Hematopoietic multipotent progenitor cell treated with erythropoietin and hydrocortisone succinate and interleukin-3 and kit ligand, for 8 days (in vitro differentiated cells): ENCODE measurements at regions not wholly inside any gene's neighbourhood (a gene's known extent, or its start where the extent isn't known, plus 50 kb on each side); places are given as distances from the start of the nearest gene placed in this dataset.
"Not testable (repeated sequence)": the region's sequence is repeated elsewhere in the genome, so short reads cannot be mapped to it uniquely, and the experiment has no call there.

Experiments used
- DNase-seq: peaks from one replicate; pipeline ENCODE4 v3.0.0-alpha.2; 2015

DNA sequence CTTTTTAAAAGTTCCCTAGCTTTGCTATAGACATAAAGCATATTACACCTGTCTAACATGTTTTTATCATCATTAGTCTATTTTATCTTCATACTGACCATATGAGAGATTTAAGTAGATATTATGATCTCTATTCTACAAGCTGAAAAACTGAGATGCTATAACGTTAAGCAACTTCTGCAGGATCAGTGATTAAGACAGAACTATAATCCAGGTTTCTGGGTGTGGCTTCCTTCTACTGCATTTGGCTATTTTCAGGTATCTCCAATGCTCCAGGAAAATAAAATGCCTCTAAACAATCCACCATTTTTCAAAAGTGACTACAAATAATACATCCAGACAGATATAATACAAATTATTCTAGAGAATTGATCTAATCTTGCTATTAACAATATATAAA, 53.4 kb downstream of the RGS2 start:
- no peak for DNase-seq

DNA sequence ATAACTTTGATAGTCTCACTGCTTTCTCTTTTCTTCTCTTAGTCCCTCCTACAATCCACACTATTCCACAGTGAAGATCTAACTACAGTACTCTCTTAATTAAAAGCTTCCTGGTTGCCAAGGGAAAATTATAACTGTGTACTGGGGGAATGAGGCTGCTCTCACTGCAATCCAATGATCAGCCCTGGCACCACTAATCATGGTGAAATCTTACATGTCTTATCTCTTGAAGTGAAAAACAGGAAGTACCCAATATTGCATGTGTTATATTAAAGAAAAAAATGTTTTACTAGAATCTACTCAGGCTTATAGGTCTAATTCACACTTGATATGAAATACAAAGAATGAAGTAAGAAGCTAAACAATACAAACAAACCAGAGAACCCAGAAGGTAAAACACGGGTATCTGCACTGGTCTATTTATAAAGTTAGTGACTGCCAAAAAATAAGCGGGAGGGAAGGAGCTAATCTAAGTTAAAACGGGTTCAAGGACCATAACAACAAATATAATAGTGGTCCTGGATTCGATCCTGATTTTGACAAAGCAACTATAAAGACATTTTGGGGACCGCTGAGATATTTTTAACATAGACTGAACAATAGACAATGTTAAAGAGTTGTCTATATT, 57.5 kb downstream of the RGS2 start:
- DNase-seq = peak; percentile 4

- no peak for DNase-seq
Measured at GRCh38 chr1:192867180-192867579, 58.3 kb downstream of the RGS2 start.

GRCh38 chr1:192869308-192869940, 60.6 kb downstream of the RGS2 start:
- DNase-seq = no peak

DNA sequence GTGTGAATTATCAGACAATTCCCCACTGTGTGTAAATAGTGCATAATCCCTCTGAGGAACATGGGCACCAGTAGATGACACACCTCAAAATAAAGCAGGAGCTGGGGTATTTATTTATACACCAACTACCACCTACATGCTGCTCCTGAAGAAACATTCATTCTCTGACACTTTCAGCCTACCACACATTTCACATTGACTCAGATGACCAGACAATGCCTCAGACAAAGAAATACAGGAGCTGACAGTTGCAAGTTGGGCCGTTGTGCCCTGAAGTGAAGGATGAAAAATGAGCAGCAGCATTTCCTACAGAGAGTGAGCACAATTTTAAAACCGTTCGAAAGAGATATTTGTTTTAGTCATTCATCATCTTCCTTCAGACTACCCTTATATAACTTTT, 63.2 kb downstream of the RGS2 start:
- no peak for DNase-seq

DNA sequence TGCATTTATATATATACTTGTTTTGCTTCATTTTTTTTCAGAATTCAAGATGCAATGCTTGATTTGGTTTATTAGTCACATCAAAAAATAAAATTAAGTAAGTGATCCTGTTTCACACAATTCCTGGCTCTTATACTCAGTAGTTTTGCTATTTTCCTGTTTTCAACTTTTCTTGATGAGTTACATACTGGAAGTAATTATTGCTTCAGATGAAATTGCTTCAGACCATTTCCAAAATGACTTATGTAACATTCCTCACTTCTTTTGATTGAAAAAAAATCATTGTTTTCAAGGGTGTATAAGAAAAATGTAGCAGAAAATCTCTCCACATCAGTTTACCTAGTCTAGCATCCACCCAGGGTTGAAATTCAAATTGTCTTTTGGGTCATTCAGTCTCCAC, 65.0 kb downstream of the RGS2 start:
- no peak for DNase-seq

GRCh38 chr1:192876633-192877032, 67.8 kb downstream of the RGS2 start:
- no peak for DNase-seq

DNA sequence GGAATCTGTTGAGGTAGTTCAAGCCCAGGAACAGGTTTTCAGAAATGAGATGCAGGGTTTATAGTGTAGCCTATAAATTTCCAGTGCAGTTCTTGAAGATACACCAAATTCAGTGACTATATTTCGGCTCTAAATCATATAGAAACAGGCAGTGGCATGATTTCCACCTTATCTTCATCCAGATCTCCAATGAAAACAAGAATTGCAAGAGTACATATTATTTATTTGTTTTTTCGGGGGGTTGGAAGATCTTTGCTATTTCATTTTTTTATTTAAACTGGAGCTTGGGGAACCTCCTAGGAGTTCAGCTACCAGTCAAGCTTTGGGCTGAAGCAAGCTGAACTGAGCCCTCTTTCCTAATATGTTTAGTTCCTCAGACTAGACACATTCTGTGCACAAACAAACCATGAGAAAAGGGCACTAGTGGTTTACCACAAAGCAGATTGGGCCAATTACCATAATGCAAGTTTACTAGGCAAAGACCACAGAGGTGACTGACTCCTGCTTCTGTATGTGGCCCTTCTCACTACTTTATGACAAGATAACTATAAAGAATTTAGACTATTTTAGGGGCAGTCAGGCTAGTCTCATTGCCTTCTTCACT, 68.5 kb downstream of the RGS2 start:
- DNase-seq = peak; percentile 11

- DNase-seq = no peak
Measured at GRCh38 chr1:192878249-192878648, 69.4 kb downstream of the RGS2 start.

DNA sequence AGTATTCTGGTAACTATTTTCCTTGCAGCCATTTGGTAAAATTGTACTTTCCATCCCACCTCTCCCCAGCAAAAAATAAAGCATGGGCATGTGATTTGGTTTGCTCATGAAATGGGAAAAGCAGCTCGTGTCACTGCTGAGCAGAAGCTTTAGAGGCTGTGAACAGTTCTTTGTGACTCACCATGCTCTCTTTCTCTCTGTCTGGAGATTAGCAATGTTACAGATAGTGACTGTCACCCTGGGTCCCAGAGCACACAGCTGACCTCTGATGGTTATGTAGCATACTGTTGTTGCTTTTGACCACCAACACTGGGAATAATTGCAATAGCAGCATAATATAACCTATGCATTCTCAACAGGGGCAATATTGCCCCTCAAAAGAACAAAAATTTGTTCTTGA, 70.6 kb downstream of the RGS2 start:
- no peak for DNase-seq

DNA sequence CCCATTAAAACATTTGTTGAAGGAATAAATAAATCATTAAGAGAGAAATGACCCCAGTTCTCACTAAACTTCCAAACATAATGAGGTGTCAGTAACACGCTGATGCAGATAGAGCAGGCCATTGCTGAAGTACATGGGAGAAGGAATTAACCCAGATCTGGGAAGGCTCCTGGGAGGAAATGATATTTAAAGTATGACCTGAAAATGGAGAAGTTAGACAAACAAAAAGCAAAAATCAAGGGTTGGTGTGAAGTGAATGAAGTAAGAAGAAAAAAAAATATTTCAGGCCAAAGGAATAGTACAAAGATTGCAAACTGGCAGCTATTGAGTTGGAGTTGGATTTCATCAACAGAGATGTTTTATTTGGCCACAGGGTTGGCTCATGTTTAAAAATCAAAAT, 71.4 kb downstream of the RGS2 start:
- no peak for DNase-seq

DNA sequence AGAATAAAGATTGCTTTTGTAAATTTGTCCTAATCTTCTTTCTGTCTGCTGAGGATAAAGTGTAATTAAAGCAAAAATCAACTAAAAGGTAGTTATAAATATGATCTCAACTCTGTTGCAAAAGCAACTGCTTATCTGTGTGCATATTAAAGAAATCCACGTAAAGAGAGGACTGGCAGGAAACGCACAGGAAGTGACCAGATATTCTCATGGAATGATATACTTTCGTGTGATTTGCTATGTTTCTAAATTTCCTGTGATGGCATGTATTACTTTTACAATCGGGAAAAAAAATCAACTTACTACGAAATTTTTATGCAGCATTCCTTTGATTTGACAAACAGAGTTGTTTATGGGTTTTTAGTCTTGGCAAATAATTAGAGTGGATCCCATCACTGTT, 75.4 kb downstream of the RGS2 start:
- DNase-seq = no peak

- DNase-seq = not testable (repeated sequence)
Measured at GRCh38 chr1:192885387-192885786, 76.5 kb downstream of the RGS2 start.

GRCh38 chr1:192887426-192887825, 78.6 kb downstream of the RGS2 start:
- no peak for DNase-seq

- DNase-seq = no peak
Measured at GRCh38 chr1:192888574-192888973, 79.7 kb downstream of the RGS2 start.

DNA sequence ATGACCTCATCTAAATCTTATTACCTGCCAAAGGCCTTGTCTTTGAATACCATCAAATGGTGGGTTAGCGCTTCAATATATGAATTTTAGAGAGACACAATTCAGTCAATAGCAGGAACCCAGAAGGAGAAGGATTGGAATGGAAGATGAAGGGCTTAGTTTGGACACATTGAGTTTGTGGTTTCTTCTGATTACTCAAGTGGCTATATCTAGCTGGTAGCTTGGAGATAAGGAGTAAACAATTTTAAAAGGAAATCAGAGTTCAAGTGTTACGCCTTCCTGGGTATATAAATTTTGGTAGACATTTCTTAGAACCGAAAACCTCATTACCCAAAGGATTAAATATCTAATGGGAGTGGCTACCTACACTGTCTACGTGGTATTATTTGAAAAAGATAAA, 80.2 kb downstream of the RGS2 start:
- no peak for DNase-seq

- no peak for DNase-seq
Measured at GRCh38 chr1:192890134-192890533, 81.3 kb downstream of the RGS2 start.

- DNase-seq = no peak
Measured at GRCh38 chr1:192892934-192893333, 84.1 kb downstream of the RGS2 start.

- not testable (repeated sequence) for DNase-seq
Measured at GRCh38 chr1:192895487-192895886, 86.6 kb downstream of the RGS2 start.

DNA sequence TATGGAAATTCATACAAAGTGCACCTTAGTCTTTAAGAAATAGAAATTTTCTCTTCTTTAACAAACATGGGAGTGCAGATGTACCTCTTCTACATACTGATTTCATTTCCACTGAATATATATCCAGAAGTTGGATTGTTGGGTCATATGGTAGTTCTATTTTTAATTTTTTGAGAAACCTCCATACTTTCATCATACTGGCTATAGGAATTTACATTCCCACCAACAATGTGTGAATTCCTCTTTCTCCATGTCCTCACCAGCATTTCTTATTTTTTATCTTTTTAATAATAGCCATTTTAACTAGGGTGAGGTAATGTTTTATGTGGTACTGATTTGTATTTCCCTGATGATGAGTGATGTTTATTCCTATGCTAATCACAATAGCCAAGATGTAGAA, 87.5 kb downstream of the RGS2 start:
- no peak for DNase-seq

DNA sequence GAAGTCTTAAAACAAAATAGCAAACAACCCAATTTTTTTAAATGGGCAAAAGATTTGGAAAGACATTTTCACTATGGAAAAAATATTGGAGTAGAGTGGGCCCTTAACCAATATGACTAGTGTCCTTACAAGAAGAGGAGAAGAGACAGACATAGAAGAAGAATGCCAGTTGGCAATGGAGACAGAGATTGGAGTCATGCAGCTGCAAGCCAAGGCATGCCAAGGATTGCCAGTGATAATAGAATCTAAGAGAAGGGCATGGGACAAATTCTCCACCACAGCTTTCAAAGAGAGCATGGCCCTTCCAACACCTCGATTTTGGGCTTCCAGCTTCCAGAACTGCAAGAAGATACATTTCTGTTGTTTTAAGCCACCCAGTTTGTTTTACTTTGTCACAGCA, 92.7 kb downstream of the RGS2 start:
- no peak for DNase-seq

DNA sequence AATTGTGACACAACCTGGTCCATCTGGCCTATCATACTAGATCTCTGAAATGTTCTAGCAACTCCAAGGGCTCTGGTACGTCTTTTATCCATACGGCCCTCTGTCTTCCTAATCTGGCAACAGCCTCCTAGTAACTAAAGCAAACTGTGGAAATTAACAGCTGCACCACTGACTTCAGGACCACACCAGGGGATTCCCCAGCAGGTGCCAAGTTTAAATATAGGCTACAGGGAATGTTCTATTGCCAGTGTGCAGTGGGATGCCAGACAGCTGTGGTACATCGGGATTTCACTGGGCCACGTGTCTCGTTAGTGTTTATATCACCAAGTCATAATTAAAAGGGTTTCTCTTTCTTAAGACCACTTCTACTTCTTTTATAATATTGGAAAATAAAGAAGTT, 94.3 kb downstream of the RGS2 start:
- no peak for DNase-seq

GRCh38 chr1:192904438-192904895, 95.6 kb downstream of the RGS2 start:
- no peak for DNase-seq

- no peak for DNase-seq
Measured at GRCh38 chr1:192905049-192905448, 96.2 kb downstream of the RGS2 start.

DNA sequence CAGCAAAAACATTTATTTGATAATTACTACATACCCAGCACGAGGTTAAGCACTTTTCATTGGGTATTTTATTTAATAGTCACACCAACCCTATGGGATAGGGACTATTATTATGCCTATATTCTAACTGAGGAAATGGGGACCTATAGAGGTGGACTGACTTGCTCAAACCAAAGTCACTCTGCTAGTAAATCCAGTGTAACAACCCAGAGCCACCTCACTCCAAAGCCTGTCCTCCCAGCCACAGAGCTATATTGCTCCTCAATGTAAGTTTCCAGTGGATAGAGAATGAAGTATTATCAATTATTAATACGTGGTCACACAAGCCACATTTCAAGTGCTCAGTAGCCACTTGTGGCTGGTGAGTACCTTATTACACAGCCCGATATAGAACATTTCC, 97.5 kb downstream of the RGS2 start:
- no peak for DNase-seq
